ENCODE measurements at regions not wholly inside any gene's neighbourhood (a gene's known extent, or its start where the extent isn't known, plus 50 kb on each side); places are given as distances from the start of the nearest gene placed in this dataset.
A peak's percentile ranks its signal among the peaks of the same experiment; 100 is the strongest.
"Not testable (repeated sequence)": the region's sequence is repeated elsewhere in the genome, so short reads cannot be mapped to it uniquely, and the experiment has no call there.

GRCh38 chr16:85220964-85221731, 108.9 kb upstream of the CIBAR2 start:
- DNase-seq (ENCODE audit: low spot score) = no peak

GRCh38 chr16:85221771-85222154, 109.5 kb upstream of the CIBAR2 start:
- no peak for DNase-seq (ENCODE audit: low spot score)

- no peak for DNase-seq (ENCODE audit: low spot score)
These were observed 110.0 kb upstream of the CIBAR2 start for GRCh38 chr16:85222155-85222863.

GRCh38 chr16:85225257-85225656, 113.0 kb upstream of the CIBAR2 start:
- DNase-seq (ENCODE audit: low spot score) = no peak

GRCh38 chr16:85225721-85226120, 113.4 kb upstream of the CIBAR2 start:
- no peak for DNase-seq (ENCODE audit: low spot score)

- peak; percentile 60 for DNase-seq (ENCODE audit: low spot score)
These were observed 115.0 kb upstream of the CIBAR2 start for GRCh38 chr16:85227084-85227945.

GRCh38 chr16:85227946-85228862, 115.9 kb upstream of the CIBAR2 start:
- DNase-seq (ENCODE audit: low spot score) = peak; percentile 77

GRCh38 chr16:85228970-85229430, 116.7 kb upstream of the CIBAR2 start:
- DNase-seq (ENCODE audit: low spot score) = no peak

GRCh38 chr16:85229869-85230462, 117.7 kb upstream of the CIBAR2 start:
- peak; percentile 80 for DNase-seq (ENCODE audit: low spot score)

GRCh38 chr16:85230764-85231383, 118.6 kb upstream of the CIBAR2 start:
- not testable (repeated sequence) for DNase-seq (ENCODE audit: low spot score)

- peak; percentile 74 for DNase-seq (ENCODE audit: low spot score)
These were observed 119.7 kb upstream of the CIBAR2 start for GRCh38 chr16:85231959-85232358.

- DNase-seq (ENCODE audit: low spot score) = no peak
These were observed 120.3 kb upstream of the CIBAR2 start for GRCh38 chr16:85232369-85233142.

- DNase-seq (ENCODE audit: low spot score) = no peak
These were observed 121.2 kb upstream of the CIBAR2 start for GRCh38 chr16:85233516-85233915.

- peak; percentile 80 for DNase-seq (ENCODE audit: low spot score)
These were observed 122.3 kb upstream of the CIBAR2 start for GRCh38 chr16:85234310-85235204.

- DNase-seq (ENCODE audit: low spot score) = peak; percentile 52
These were observed 123.9 kb upstream of the CIBAR2 start for GRCh38 chr16:85235991-85236817.

- DNase-seq (ENCODE audit: low spot score) = no peak
These were observed 124.5 kb upstream of the CIBAR2 start for GRCh38 chr16:85236818-85237150.

GRCh38 chr16:85237817-85238216, 125.5 kb upstream of the CIBAR2 start:
- DNase-seq (ENCODE audit: low spot score) = no peak

GRCh38 chr16:85238233-85238647, 126.0 kb upstream of the CIBAR2 start:
- peak; percentile 89 for DNase-seq (ENCODE audit: low spot score)

Measured in H4 (cell line).